ENCODE measurements at regions not wholly inside any gene's neighbourhood (a gene's known extent, or its start where the extent isn't known, plus 50 kb on each side); places are given as distances from the start of the nearest gene placed in this dataset.
"Not testable (repeated sequence)": the region's sequence is repeated elsewhere in the genome, so short reads cannot be mapped to it uniquely, and the experiment has no call there.

- H3K4me3 Mint-ChIP-seq; DNase-seq; H3K36me3 Mint-ChIP-seq; CTCF ChIA-PET; H3K9me3 Mint-ChIP-seq (ENCODE audit: low read depth); H3K27ac Mint-ChIP-seq; H3K27me3 Mint-ChIP-seq; ATAC-seq; H3K4me1 Mint-ChIP-seq: not testable (repeated sequence)
Observed at GRCh38 chr6:93835451-93836145, 416.2 kb upstream of the EPHA7 start.

- H3K9me3 Mint-ChIP-seq (ENCODE audit: low read depth); H3K27ac Mint-ChIP-seq; DNase-seq; H3K4me1 Mint-ChIP-seq; CTCF ChIA-PET; ATAC-seq; H3K27me3 Mint-ChIP-seq; H3K36me3 Mint-ChIP-seq; H3K4me3 Mint-ChIP-seq: not testable (repeated sequence)
Observed at GRCh38 chr6:93835026-93835425, 415.7 kb upstream of the EPHA7 start.

GRCh38 chr6:93833326-93833725, 414.0 kb upstream of the EPHA7 start:
- DNase-seq; H3K27me3 Mint-ChIP-seq; H3K27ac Mint-ChIP-seq; H3K4me1 Mint-ChIP-seq; H3K9me3 Mint-ChIP-seq (ENCODE audit: low read depth); H3K4me3 Mint-ChIP-seq; H3K36me3 Mint-ChIP-seq; CTCF ChIA-PET; ATAC-seq: not testable (repeated sequence)

GRCh38 chr6:93829757-93830156, 410.4 kb upstream of the EPHA7 start:
- H3K9me3 Mint-ChIP-seq (ENCODE audit: low read depth); H3K27me3 Mint-ChIP-seq; H3K4me1 Mint-ChIP-seq; H3K27ac Mint-ChIP-seq; DNase-seq; H3K36me3 Mint-ChIP-seq; ATAC-seq; CTCF ChIA-PET; H3K4me3 Mint-ChIP-seq: not testable (repeated sequence)

- Mint-ChIP-seq H3K4me1 (no peaks in the 10 kb centered on the region), H3K9me3 (ENCODE audit: low read depth) (no peaks in the 10 kb centered on the region), H3K4me3 (no peak overlapping the region), H3K27me3 (no peaks in the 10 kb centered on the region), H3K27ac (no peak overlapping the region), H3K36me3 (no peaks in the 10 kb centered on the region)
- no peak for DNase-seq
- CTCF ChIA-PET: no interaction called here
- no peak for ATAC-seq
Observed at GRCh38 chr6:93829009-93829408, 409.6 kb upstream of the EPHA7 start.

GRCh38 chr6:93828553-93828952, 409.2 kb upstream of the EPHA7 start:
- CTCF ChIA-PET: no interaction called here
- no peak for DNase-seq

GRCh38 chr6:93827728-93828127, 408.4 kb upstream of the EPHA7 start:
- no peaks in the 10 kb centered on the region for H3K27me3 Mint-ChIP-seq
- H3K9me3 Mint-ChIP-seq (ENCODE audit: low read depth): no peaks in the 10 kb centered on the region
- CTCF ChIA-PET: no interaction called here
- no peaks in the 10 kb centered on the region for H3K36me3 Mint-ChIP-seq
- no peak for DNase-seq
- no peak overlapping the region for H3K27ac Mint-ChIP-seq
- H3K4me3 Mint-ChIP-seq: no peak overlapping the region
- no peaks in the 10 kb centered on the region for H3K4me1 Mint-ChIP-seq
- no peak for ATAC-seq

More at GRCh38 chr6:93828553-93828952, 409.2 kb upstream of the EPHA7 start:
- H3K36me3 Mint-ChIP-seq: no peaks in the 10 kb centered on the region
- H3K27me3 Mint-ChIP-seq: no peaks in the 10 kb centered on the region
- H3K4me3 Mint-ChIP-seq: no peak overlapping the region
- H3K9me3 Mint-ChIP-seq (ENCODE audit: low read depth): no peaks in the 10 kb centered on the region
- H3K27ac Mint-ChIP-seq: no peak overlapping the region
- ATAC-seq: no peak
- no peaks in the 10 kb centered on the region for H3K4me1 Mint-ChIP-seq

GRCh38 chr6:93825950-93826349, 406.6 kb upstream of the EPHA7 start:
- CTCF ChIA-PET: no interaction called here
- ATAC-seq (no peak), DNase-seq (no peak)
- no peak overlapping the region for H3K4me3 Mint-ChIP-seq
- no peaks in the 10 kb centered on the region for H3K9me3 Mint-ChIP-seq (ENCODE audit: low read depth)
- H3K4me1 Mint-ChIP-seq: no peaks in the 10 kb centered on the region
- H3K27me3 Mint-ChIP-seq: no peaks in the 10 kb centered on the region
- no peaks in the 10 kb centered on the region for H3K36me3 Mint-ChIP-seq
- H3K27ac Mint-ChIP-seq: no peak overlapping the region

GRCh38 chr6:93823489-93823888, 404.1 kb upstream of the EPHA7 start:
- Mint-ChIP-seq H3K27me3 (no peaks in the 10 kb centered on the region), H3K27ac (no peak overlapping the region), H3K9me3 (ENCODE audit: low read depth) (no peaks in the 10 kb centered on the region), H3K36me3 (no peaks in the 10 kb centered on the region), H3K4me1 (no peaks in the 10 kb centered on the region), H3K4me3 (no peak overlapping the region)
- ATAC-seq: no peak
- DNase-seq: no peak
- CTCF ChIA-PET: no interaction called here

- ATAC-seq (no peak), DNase-seq (no peak)
- no peaks in the 10 kb centered on the region for H3K4me1 Mint-ChIP-seq
- CTCF ChIA-PET: no interaction called here
- H3K27me3 Mint-ChIP-seq: no peaks in the 10 kb centered on the region
- H3K9me3 Mint-ChIP-seq (ENCODE audit: low read depth): no peaks in the 10 kb centered on the region
- no peaks in the 10 kb centered on the region for H3K36me3 Mint-ChIP-seq
- no peak overlapping the region for H3K27ac Mint-ChIP-seq
- H3K4me3 Mint-ChIP-seq: no peak overlapping the region
Observed at GRCh38 chr6:93822434-93823265, 403.3 kb upstream of the EPHA7 start.

- Mint-ChIP-seq H3K36me3 (no peaks in the 10 kb centered on the region), H3K4me1 (no peaks in the 10 kb centered on the region), H3K27me3 (no peaks in the 10 kb centered on the region), H3K9me3 (ENCODE audit: low read depth) (no peaks in the 10 kb centered on the region), H3K4me3 (no peak overlapping the region), H3K27ac (no peak overlapping the region)
- no peak for ATAC-seq
- CTCF ChIA-PET: no interaction called here
- DNase-seq: no peak
Observed at GRCh38 chr6:93821953-93822352, 402.6 kb upstream of the EPHA7 start.

- CTCF ChIA-PET: no interaction called here
- H3K9me3 Mint-ChIP-seq (ENCODE audit: low read depth): no peaks in the 10 kb centered on the region
- no peak for ATAC-seq
- H3K4me1 Mint-ChIP-seq: no peaks in the 10 kb centered on the region
- no peak overlapping the region for H3K4me3 Mint-ChIP-seq
- no peak for DNase-seq
- H3K27me3 Mint-ChIP-seq: no peaks in the 10 kb centered on the region
- no peak overlapping the region for H3K27ac Mint-ChIP-seq
- H3K36me3 Mint-ChIP-seq: no peaks in the 10 kb centered on the region
Observed at GRCh38 chr6:93820465-93821082, 401.2 kb upstream of the EPHA7 start.

- no peak overlapping the region for H3K27ac Mint-ChIP-seq
- CTCF ChIA-PET: no interaction called here
- H3K27me3 Mint-ChIP-seq: no peaks in the 10 kb centered on the region
- no peaks in the 10 kb centered on the region for H3K4me1 Mint-ChIP-seq
- no peak for ATAC-seq
- H3K4me3 Mint-ChIP-seq: no peak overlapping the region
- no peaks in the 10 kb centered on the region for H3K9me3 Mint-ChIP-seq (ENCODE audit: low read depth)
- H3K36me3 Mint-ChIP-seq: no peaks in the 10 kb centered on the region
- no peak for DNase-seq
Observed at GRCh38 chr6:93819189-93819588, 399.8 kb upstream of the EPHA7 start.

- Mint-ChIP-seq H3K27me3 (no peaks in the 10 kb centered on the region), H3K4me1 (no peaks in the 10 kb centered on the region), H3K27ac (no peak overlapping the region), H3K36me3 (no peaks in the 10 kb centered on the region), H3K9me3 (ENCODE audit: low read depth) (no peaks in the 10 kb centered on the region), H3K4me3 (no peak overlapping the region)
- DNase-seq (no peak), ATAC-seq (no peak)
- CTCF ChIA-PET: no interaction called here
Observed at GRCh38 chr6:93817937-93818336, 398.6 kb upstream of the EPHA7 start.
